ENCODE measurements at regions not wholly inside any gene's neighbourhood (a gene's known extent, or its start where the extent isn't known, plus 50 kb on each side); places are given as distances from the start of the nearest gene placed in this dataset.

DNA sequence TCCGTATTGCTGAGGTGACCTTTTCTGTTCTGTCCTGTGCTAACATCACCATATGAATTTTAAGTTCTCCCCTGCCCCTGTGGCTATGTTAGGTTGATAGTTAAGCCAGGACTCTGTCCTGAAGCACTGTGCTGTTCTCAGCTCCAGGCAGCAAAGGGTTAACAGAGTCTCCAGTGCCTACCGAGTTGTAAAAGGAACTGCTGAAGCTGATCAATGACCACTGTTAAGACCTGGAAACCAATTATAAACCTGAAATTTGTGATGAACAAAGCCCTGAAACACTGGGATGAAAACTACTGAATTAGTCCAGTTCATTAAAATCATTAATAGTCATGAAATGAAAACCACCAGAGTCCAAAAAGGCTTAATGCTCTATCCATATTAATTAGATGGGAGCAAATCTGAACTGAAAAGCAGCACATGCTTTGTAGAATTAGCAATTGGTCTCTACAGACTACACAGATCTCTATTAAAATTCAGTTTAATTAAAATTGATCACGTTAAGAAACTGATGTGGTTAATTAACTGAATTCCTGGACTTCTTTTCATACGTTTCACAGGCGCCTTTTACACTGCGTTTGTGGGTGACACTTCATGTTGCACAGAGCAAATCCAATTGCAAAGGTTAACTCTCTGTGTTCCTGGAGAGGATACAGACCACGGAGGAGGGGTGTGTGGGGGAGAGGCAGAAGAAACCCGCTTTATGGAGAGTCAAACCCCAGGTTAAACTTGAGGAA, 188.5 kb upstream of the MPPED2 start:
- TF ChIP-seq ZNF23 (tag by site-specific recombination; IDR thresholded peaks at IDR 0.05; ENCODE audit: borderline replicate concordance) = no peak
- TF ChIP-seq ZNF274 (IDR thresholded peaks at IDR 0.05; ENCODE audit: low read length) = no peak
- no peak for TF ChIP-seq ZNF274 (tag by site-specific recombination; IDR thresholded peaks at IDR 0.05; ENCODE audit: borderline replicate concordance)
- TF ChIP-seq, protein P1, sequence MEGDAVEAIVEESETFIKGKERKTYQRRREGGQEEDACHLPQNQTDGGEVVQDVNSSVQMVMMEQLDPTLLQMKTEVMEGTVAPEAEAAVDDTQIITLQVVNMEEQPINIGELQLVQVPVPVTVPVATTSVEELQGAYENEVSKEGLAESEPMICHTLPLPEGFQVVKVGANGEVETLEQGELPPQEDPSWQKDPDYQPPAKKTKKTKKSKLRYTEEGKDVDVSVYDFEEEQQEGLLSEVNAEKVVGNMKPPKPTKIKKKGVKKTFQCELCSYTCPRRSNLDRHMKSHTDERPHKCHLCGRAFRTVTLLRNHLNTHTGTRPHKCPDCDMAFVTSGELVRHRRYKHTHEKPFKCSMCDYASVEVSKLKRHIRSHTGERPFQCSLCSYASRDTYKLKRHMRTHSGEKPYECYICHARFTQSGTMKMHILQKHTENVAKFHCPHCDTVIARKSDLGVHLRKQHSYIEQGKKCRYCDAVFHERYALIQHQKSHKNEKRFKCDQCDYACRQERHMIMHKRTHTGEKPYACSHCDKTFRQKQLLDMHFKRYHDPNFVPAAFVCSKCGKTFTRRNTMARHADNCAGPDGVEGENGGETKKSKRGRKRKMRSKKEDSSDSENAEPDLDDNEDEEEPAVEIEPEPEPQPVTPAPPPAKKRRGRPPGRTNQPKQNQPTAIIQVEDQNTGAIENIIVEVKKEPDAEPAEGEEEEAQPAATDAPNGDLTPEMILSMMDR (tag by site-specific recombination; IDR thresholded peaks at IDR 0.05) = no peak
- no peak for TF ChIP-seq ZNF19 (tag by site-specific recombination; IDR thresholded peaks at IDR 0.05; ENCODE audit: low read depth)
- TF ChIP-seq, protein P2, sequence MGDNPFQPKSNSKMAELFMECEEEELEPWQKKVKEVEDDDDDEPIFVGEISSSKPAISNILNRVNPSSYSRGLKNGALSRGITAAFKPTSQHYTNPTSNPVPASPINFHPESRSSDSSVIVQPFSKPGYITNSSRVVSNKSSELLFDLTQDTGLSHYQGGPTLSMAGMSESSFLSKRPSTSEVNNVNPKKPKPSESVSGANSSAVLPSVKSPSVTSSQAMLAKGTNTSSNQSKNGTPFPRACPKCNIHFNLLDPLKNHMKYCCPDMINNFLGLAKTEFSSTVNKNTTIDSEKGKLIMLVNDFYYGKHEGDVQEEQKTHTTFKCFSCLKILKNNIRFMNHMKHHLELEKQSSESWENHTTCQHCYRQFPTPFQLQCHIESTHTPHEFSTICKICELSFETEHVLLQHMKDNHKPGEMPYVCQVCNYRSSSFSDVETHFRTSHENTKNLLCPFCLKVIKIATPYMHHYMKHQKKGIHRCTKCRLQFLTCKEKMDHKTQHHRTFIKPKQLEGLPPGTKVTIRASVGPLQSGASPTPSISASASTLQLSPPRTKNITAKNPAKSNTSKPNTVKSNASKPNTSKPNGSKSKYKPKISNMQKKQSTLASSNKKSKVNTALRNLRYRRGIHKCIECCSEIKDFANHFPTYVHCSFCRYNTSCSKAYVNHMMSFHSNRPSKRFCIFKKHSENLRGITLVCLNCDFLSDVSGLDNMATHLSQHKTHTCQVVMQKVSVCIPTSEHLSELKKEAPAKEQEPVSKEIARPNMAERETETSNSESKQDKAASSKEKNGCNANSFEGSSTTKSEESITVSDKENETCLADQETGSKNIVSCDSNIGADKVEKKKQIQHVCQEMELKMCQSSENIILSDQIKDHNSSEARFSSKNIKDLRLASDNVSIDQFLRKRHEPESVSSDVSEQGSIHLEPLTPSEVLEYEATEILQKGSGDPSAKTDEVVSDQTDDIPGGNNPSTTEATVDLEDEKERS (tag by site-specific recombination; IDR thresholded peaks at IDR 0.05) = no peak
- TF ChIP-seq SP3 (tag by site-specific recombination; IDR thresholded peaks at IDR 0.05) = no peak
- TF ChIP-seq ZNF391 (tag by site-specific recombination; IDR thresholded peaks at IDR 0.05; ENCODE audit: borderline replicate concordance, low read depth) = no peak
- TF ChIP-seq ZNF133 (tag by site-specific recombination; IDR thresholded peaks at IDR 0.05) = no peak
- TF ChIP-seq ZNF146 (tag by site-specific recombination; IDR thresholded peaks at IDR 0.05) = no peak
- TF ChIP-seq, protein P3, sequence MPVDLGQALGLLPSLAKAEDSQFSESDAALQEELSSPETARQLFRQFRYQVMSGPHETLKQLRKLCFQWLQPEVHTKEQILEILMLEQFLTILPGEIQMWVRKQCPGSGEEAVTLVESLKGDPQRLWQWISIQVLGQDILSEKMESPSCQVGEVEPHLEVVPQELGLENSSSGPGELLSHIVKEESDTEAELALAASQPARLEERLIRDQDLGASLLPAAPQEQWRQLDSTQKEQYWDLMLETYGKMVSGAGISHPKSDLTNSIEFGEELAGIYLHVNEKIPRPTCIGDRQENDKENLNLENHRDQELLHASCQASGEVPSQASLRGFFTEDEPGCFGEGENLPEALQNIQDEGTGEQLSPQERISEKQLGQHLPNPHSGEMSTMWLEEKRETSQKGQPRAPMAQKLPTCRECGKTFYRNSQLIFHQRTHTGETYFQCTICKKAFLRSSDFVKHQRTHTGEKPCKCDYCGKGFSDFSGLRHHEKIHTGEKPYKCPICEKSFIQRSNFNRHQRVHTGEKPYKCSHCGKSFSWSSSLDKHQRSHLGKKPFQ (tag by site-specific recombination; IDR thresholded peaks at IDR 0.05) = no peak
- TF ChIP-seq YY1 (tag by site-specific recombination; IDR thresholded peaks at IDR 0.05) = no peak

Measured in HEK293 (cell line).